NCI-H2107 (cell line): ENCODE measurements at regions not wholly inside any gene's neighbourhood (a gene's known extent, or its start where the extent isn't known, plus 50 kb on each side); places are given as distances from the start of the nearest gene placed in this dataset.
"Not testable (repeated sequence)": the region's sequence is repeated elsewhere in the genome, so short reads cannot be mapped to it uniquely, and the experiment has no call there.

Experiments used
- DNase-seq: peaks from one replicate; lab custom pipeline; 2025; lab: John Stamatoyannopoulos, UW

DNA sequence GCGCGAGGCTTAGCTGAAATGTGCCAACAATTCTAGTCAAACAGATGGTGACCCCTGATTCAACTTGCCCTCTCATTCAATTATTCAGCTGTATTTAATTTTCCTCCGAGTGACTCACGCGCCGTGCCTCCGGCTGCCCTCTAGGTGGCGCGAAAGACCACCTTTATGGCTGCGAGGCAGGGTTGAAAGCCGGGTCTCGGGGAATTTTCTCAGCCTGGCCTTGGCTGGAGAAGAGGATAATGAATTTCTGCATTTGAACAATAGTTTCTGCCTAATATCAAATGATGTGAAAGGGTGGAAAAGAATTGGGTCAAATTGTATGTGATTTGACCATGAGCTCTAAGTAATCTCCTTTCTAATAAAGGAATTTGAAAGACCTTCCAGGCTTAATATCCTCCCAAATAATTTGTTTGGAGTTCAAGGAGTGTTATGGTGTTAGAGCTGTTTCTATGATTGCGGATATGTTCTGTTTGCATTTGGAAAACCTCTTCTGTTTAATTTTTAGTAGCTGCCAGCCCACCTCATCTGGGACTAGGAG, 310.9 kb downstream of the ZNF536 start:
- peak; percentile 24 for DNase-seq

DNA sequence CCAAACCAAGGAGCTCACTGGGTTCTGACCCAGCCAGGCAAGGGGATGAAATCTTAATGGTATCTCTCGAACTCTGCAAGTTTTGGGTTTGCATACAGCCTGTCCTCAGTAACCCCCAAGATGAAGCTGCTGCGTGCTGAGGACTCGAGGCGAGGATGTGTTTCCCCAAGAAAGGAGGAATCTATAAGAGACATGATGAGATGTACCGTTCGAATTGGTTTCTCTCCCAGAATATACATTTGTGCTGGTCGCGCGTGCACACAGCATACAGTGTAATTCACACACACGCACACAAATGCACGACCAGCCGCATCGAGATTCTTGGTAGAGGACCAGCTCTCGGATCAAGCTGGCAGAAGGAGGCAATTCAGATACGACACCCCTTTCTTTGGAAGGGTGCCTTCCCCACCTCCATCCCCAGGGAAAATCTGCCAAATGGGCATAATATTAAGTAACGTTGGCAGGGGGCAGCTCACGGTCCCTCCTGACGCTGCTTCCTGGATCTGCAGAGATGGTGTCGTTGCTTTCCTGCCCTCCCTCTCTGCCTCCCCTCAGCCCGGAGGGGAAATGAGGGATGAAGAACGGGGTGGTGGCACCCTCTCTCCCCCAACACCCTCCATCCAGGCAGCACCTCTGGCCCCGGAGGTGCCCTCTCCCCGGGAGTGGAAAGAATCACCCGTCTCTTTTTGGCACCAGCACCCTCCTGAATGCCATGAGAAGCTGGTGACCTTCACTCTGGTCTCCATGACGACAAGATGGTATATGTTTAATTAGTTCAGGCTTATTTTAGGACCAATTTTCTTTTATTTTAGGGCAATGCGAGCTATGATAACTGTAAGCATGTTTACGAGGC, 310.2 kb downstream of the ZNF536 start:
- no peak for DNase-seq

DNA sequence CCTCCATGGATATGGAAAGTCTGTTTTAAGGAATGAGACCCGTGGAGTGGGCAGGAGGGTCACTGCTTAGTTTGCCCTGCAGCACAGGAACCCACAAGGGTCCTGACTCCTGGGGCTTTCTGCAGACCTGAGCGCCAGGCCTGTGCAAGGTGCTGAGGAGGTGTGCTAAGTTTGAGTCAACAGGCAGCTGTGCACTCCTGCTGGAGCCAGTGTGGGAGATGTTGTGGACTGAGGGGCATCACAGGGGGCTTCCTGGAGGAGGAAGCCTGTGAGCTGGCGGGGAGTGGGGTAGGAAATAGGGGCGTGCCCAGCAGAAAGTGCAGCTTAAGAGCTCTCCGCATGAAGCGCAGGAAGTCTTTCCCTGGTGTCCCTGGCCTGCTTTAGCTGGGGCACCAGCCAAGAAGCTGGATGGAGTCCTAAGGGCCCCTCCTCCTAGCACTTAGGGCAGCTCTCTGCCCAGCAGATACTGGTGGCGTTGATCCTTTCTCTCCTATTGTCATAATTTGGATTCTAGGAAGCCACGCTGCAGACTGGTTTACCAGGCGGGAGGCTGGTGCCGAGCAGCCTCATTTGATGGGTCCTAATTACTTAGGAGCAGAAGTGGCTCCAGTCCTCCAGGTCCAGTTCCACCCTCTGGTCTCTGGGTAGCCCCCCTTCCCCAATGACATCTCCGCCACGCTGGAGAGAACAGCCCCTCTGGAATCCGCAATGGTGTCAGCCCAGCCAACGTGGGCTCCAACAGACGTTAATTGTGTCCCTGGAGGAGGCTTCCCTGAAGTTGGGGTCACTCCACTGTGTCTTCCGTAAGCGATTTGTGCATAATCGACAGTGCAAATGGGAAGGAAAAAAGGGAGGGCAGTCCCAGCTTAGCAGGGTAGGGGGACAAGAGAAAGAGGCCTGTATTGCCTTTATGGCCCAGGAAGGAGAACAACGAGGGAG, 309.2 kb downstream of the ZNF536 start:
- DNase-seq = no peak

DNA sequence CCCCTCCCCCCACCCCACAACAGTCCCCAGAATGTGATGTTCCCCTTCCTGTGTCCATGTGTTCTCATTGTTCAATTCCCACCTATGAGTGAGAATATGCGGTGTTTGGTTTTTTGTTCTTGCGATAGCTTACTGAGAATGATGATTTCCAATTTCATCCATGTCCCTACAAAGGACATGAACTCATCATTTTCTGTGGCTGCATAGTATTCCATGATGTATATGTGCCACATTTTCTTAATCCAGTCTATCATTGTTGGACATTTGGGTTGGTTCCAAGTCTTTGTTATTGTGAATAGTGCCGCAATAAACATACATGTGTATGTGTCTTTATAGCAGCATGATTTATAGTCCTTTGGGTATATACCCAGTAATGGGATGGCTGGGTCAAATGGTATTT, 308.2 kb downstream of the ZNF536 start:
- not testable (repeated sequence) for DNase-seq

DNA sequence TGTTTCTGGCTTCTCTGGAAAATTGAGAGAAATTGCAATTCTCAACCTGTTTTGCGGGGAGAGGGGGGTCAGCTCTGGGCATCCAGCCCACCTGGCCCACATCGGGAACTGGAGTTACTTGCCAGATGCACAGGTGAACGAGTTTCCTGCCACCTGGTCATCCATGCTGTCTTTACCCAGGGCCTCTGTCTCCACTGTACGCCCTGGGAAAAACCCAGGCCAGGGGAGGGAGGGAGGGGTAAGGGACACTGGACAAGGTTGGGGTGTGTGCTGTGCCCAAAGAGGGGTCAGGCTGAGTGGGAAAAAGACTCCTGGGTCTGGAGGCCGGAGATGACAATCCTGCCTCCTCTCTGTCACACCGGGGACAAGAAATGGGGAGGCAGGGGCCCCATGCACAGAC, 307.6 kb downstream of the ZNF536 start:
- no peak for DNase-seq

DNA sequence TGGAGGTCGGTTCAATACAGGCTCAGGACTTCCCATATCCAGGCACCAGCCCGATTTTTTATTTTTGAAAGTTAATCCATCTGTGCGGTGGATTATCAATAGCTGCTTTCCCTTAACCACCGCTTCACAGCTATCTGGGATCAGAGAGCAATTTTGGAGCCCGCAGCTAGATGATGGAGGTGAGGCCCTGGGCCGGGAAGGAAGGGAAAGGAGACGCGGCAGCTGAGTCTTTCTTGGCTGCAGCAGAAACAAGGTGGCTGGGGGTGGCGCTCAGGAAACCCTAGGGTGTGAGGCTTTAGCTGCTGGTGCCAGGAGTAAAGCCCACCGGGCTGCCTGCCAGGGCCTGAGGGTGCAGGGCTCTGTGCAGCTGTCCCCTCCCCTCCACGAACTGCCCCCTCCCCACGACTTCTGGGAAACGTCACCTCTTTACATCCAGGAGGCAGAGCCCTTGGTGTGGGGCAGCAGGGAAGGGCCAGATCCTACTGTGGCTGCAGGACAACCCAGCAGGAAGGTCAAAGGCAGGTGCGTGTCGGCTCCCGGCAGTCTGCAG, 307.0 kb downstream of the ZNF536 start:
- no peak for DNase-seq

DNA sequence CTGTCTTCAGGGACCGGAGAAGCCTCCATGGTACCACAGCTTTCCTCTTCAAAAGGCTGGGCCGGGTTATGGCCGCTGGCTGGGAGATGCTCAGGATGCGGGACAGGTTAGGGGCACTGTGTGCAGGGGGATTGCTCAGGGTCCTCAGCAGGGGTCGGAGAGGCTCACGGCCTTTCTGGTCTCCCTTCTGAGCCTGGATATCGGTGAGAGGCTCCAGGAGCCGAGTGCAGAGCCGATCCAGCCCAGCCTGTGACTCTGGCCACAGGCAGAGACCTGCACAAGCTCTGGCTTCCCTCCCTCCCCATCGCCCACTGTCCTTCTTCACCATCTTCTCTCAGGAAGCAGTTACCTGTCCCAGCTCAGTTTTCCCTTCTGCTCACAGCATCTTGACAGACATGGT, 306.0 kb downstream of the ZNF536 start:
- no peak for DNase-seq

DNA sequence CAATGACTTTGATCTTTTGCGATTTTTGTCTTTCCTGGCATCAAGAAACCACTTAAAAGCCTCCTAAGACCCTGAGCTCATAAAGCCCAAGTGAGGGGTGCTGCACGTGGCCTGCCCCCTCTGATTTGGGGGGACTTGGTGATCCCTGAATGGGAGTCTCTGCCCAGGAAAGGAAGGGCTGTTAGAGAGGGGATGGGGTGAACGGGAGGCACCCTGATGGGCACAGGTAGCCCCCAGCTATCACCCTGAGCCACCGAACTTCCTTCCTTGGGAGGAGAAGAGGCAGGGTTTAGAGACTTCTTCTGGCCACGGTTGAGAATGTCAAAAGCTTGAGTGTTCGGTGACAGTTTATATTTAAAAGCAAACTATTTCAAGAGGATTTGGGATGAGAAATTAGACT, 305.5 kb downstream of the ZNF536 start:
- DNase-seq = no peak

DNA sequence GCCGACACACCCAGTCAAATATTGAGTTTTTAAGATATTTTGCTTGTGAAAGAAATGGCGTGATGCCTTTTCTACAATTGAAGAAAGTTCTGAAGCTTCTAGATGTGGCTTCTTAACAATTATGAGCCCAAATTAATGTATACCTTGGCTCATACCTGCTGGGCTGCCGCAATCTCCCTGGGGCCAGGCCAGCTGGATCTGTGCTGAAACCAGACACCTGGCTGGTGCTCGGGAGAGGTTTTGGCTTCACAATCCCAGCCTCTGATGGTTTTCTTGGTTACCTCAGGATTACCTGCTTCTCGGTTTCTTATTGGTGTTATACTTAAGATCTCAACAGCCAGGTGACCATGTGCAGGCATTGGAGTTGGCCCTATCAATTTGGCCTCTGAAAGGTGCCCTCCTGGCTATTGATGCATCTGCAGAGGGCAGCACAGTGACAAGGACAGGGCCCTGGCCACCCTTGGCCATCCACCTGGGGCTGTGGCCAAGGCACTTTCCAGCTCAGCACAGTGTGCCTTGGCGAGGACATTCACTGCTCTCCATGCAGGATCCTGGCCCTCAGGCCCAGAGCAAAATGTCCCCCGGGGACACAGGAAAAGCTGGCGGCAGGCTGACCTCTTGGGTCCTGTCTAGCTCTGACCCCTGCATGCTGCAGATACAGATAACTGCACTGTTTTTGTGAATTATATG, 305.0 kb downstream of the ZNF536 start:
- no peak for DNase-seq

DNA sequence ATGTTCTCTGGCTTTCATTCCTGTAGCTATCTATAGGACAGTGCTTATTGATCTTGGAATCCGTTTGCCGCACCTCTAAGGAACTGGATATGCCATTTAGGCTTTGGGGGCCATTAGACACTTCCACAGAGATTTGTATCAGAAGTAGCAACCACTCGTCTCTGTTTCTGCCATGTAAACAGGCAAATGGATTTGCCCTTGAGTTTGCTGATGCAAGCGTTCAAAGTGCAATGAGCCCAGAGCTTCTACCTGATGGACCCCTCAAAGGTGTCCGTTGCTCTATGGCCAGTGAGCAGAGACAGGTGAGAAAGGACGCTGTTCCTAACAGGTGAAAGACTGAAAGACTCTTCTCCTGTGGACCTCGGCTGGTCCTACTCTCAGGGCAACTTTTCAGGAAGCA, 302.9 kb downstream of the ZNF536 start:
- no peak for DNase-seq

DNA sequence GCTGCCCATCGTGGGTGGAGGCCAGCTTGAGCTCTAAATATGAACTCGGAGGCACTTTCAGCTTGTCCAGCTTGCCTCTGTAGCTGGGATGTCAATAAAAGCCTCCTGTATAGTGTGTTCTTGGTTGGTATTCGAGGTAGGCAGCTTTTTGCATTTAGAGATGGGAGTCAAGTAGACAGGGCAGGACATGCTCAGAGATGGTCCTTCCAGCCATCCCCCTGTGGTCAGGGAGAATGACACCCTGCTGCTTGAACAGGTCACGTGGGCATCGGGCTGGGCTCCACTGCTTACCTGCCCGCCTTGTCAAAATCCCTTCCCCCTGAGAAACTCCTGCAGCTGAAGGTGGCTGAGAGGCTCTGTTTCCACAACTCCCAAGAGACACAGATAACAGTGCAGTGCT, 302.5 kb downstream of the ZNF536 start:
- no peak for DNase-seq

DNA sequence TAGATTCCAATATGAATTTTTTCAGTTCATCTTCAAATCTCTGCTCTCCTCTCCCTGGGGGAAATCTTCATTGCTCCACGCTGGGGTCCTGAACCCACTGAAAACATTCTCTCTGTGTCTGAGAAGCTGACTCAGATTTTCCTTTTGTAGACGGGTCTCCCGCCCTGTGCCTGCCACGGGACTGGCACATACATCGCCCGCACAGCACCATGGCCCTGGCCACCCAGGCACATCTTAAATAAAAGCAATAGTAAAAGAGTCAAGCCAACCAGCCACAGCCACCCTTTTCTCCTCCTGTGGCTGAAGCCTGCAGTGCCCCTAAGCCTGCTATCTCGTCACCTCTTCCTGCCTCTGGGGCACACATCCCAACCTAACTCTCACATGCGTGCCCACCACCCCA, 301.2 kb downstream of the ZNF536 start:
- DNase-seq = no peak

DNA sequence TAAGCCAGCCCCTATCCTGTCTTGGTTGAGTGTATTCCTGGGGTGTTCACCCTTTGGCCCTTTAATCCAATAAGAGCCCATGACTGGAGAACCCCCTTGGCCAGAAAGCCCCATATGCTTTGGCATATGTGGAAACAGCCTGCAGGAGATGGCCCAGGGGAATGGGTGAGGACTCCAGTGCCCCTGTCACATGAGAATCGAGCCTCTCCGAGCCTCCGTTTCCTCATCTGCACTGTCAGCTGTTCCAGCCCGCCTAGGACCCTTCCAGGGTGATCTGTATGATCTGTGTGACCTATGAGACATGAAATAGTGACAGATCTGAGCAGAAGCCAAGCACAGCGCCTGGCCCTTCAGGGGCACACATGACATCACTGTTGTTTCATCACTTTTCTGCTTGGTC, 300.7 kb downstream of the ZNF536 start:
- DNase-seq = no peak

DNA sequence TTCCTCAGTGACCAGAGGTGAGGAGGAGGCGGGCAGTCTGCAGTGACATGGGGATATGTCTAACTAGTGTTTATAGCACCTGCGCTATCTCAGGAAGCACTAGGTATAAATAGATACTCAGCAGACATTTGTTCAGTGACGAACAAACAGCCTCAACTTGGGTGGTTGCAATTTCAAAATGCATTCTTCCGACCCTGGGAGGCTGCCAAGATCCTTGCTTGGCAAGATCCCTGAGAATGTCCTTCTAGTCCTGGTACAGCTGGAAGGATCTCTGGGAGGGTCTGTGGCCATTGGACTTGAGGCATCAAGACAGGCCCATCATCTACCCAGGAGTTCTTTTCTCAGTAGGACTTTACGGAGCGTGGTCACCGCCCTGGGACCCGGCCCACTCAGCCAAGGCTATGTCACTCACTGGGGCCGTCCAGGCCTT, 299.5 kb downstream of the ZNF536 start:
- no peak for DNase-seq

DNA sequence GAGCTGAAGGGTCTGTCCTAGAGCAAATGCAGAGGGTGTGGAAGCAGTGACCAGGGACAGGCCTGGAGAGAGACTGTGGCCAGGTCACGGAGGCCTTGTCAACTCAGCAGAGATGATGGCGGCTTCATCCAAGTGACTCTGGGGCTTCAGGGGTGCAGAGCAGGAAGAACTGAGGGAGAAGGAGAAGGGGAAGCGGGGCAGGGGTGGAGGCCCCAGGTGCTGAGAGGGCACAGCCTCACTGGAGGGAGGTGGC, 299.1 kb downstream of the ZNF536 start:
- no peak for DNase-seq

DNA sequence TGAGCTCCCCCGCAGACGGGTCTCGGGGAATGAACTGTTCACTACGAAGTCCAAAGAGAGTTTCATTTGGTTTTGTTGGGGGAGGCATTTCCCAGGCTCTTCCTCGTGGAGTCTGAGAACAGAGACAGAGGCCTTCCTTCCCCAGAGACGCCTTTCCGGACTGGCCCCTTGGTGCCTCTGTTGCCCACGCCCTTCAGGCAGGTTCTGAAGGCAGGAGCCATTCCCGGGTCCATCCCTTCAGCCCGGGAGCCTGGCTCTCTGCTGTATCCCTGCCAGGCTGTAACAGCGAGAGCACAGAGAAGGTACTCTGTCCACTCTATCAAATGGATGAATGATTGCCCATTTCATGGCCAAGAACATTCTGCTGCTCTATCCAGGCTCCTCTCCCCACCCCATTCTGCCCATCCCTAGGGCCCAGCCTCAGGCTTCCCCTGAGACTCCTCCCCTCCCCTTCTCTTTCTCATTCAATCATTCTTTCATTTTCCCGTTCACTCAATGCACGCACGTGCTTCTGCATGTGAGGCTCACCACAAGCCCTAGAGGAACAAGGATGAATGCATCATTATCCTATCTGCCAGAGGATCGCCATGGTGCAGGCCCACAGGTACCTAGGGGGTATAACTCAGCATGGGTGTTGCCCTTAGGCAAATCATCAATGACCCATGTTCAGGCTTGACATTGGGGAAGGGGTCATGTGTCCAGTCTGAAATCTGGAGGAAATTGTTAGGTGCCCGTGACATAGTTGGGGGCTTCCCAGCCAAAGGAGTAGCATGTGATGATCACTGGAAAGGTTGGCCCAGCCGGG, 298.6 kb downstream of the ZNF536 start:
- DNase-seq = no peak

DNA sequence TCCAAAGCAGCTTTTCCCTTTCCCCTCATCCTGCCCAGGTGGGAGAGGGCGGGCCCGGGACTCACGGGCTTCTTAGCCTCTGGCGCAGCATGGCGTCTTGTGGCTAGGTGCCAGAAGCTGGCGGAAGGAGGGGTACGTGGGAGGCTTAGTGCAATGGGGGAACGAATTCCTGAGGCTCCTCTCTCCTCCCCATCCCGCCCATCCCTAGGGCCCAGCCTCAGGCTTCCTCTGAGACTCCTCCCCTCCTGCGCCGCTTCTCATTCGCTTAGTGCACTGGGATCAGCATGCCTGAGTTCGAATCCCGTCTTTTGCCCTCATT, 297.8 kb downstream of the ZNF536 start:
- no peak for DNase-seq

DNA sequence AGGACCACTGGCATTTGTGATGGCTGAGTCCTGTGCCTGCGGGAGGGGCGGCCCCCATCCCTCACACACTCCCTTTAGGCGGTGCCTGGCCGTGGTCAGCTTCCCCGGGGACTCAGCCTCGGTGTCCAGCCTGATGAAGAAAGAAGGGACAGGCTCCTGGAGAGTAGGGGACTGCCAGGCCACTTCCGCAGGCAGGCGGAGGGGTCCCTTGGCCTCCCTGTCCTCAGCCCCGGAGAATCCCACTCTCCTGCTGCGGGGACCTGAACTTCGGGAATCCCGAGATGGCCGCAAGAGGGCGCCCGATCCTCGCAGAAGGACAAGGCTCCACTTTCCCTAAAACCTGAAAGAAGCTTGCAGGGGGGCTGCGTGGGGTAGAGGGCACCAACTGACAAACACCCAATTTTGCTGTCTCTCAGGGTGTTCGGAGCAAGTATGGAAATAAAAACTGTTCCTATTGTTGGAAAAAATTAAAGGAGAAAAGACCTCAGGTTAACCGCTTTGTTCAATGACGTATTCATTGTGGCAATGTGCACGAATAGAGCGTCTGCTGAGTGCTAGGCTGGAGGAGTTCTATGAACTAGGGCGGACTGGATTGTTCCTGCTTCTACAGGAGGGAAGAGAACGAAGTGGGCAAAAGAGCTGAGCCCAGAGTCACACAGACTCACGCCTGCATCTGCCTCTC, 297.3 kb downstream of the ZNF536 start:
- DNase-seq = peak; percentile 45

DNA sequence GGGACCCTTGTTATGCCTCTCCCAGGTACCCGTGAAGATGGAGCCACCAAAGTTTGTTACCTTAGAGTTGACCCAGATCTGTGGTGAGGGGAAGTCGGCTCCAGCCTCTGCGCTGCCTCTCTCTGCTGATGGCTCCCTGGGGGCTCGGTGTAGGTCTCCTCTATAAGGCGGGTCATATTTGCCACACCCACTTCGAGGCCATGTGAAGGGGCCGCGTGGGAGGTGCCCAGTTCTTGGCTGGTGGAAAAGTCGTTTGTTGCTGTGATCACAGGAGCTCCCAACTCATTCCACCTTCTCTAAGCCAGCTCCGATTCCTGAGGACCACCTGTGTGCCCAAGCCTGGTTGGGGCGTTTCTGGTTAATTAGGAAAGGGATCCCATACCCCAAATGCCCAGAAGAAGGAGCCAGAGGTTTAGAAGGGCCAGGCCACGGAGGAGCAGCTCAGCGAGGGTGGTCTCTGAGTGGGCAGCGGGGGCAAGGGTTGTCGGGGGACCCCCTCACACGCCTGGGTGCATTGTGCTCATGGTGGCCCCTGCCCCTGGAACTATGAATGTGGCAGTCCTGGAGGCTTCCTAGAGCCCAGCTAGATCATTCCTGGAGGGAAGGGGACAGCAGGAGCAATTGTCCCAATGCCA, 296.5 kb downstream of the ZNF536 start:
- no peak for DNase-seq

DNA sequence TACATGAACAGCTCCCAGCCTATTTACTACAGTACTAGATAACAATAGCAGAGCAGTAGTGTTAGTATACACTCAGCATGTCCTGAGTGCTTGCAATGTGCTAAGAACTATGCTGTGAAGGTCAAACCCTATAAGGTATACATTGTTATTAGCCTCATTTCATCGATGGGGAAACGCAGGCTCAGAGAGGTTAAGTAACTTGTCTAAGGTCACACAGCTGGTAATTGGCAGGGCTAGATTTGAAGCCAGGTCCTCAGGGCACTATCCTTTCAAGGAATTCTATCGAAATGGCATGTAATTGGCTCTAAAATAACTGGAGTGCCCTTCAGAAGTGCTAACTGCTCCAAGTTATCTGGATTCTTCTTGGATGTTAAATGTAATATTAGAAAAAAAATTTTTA, 295.6 kb downstream of the ZNF536 start:
- DNase-seq = no peak
